SU-DHL-6 (cell line): ENCODE measurements at regions not wholly inside any gene's neighbourhood (a gene's known extent, or its start where the extent isn't known, plus 50 kb on each side); places are given as distances from the start of the nearest gene placed in this dataset.
A peak's percentile ranks its signal among the peaks of the same experiment; 100 is the strongest.

ENCODE experiments used
- H2AFZ ChIP-seq: fragments of 200-600 bp; sonication (generic); 2 replicates; pipeline ENCODE4 v1.6.1; 2014; ENCODE audit warnings: low read depth, mild to moderate bottlenecking, moderate library complexity, mixed read lengths, antibody characterized with exemption, low read length; ENCODE audit not compliant: severe bottlenecking
- H3F3A ChIP-seq: fragments of 200-600 bp; shearing (Covaris generic); 2 replicates; pipeline ENCODE4 v1.6.0; 2016; ENCODE audit warnings: antibody characterized with exemption, mild to moderate bottlenecking; ENCODE audit not compliant: insufficient read depth
- H3K27ac ChIP-seq: fragments of 200-600 bp; sonication (generic); 2 replicates; pipeline ENCODE4 v1.5.1; 2016; ENCODE audit warnings: low read depth, mild to moderate bottlenecking, low read length, moderate library complexity, mixed read lengths
- H3K27me3 ChIP-seq: fragments of 200-600 bp; sonication (generic), shearing (Covaris generic); 2 replicates; pipeline ENCODE4 v1.6.0; 2014; ENCODE audit warnings: mild to moderate bottlenecking, low read length
- H3K36me3 ChIP-seq: fragments of 200-600 bp; sonication (generic); 2 replicates; pipeline ENCODE4 v1.6.1; 2014; ENCODE audit warnings: mild to moderate bottlenecking, low read length, mixed read lengths
- H3K4me2 ChIP-seq: fragments of 300-600, 200-600 bp; shearing (Covaris generic), sonication (generic); 2 replicates; pipeline ENCODE4 v1.6.0; 2014; ENCODE audit warnings: low read length, low read depth, mild to moderate bottlenecking; ENCODE audit not compliant: poor library complexity, severe bottlenecking
- H3K4me3 ChIP-seq: fragments of 200-600 bp; sonication (generic); 2 replicates; pipeline ENCODE4 v1.5.1; 2014; ENCODE audit warnings: antibody characterized with exemption, low read length, mild to moderate bottlenecking, mixed read lengths; ENCODE audit not compliant: insufficient read depth, poor library complexity, severe bottlenecking
- H3K79me2 ChIP-seq: fragments of 200-600 bp; sonication (generic); 2 replicates; pipeline ENCODE4 v1.6.1; 2014; ENCODE audit warnings: mild to moderate bottlenecking, low read length, moderate library complexity; ENCODE audit not compliant: insufficient read depth
- H3K9ac ChIP-seq: fragments of 200-600 bp; sonication (generic); 2 replicates; pipeline ENCODE4 v1.7.0; 2014; ENCODE audit warnings: mild to moderate bottlenecking, low read length
- H3K9me2 ChIP-seq: fragments of 200-600 bp; sonication (generic); replicated peaks from 2 replicates; pipeline ENCODE4 v1.6.1; 2014; ENCODE audit warnings: low read length; ENCODE audit not compliant: insufficient read depth
- H3K9me3 ChIP-seq: fragments of 200-600 bp; sonication (generic); 2 replicates; pipeline ENCODE4 v1.6.1; 2014; ENCODE audit warnings: low read length, mixed read lengths; ENCODE audit not compliant: insufficient read depth
- H4K20me1 ChIP-seq: fragments of 200-600 bp; sonication (generic); 2 replicates; pipeline ENCODE4 v1.6.1; 2014; ENCODE audit warnings: low read depth, mild to moderate bottlenecking, antibody characterized with exemption, low read length, moderate library complexity, mixed read lengths
- EZH2phosphoT487 ChIP-seq: fragments of 200-600 bp; sonication (generic), shearing (Covaris generic); conservative IDR thresholded peaks from 2 replicates; pipeline ENCODE4 v1.6.1; 2018; ENCODE audit warnings: mild to moderate bottlenecking, antibody characterized with exemption, low read length, moderate library complexity, mixed read lengths
- TF ChIP-seq, protein P1 (sequence below): fragments of 200-600 bp; sonication (generic); IDR thresholded peaks from one replicate; pipeline ENCODE4 v1.5.1; 2017; ENCODE audit warnings: antibody characterized with exemption, mild to moderate bottlenecking, low read length, moderate library complexity; ENCODE audit not compliant: insufficient read depth, poor library complexity, severe bottlenecking

DNA sequence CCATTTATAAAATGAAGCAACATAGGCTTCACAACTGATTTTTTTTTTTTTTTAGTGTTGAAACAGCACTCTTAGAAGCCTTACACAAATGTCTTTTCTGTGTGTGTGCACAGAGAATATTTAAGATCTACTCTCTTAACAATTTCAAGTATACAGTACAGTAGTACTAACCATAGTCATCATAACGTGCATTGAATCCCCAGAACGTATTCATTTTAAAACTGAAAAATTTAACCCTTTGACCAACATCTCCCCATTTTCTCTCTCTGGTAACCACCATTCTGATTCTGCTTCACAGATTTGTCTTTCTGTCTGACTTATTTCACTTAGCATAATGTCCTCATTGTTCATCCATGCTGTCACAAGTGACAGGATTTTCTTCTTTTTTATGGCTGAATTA lies 475.6 kb downstream of the RFPL4B start:
- Histone ChIP-seq H3K9me3 (no peaks in the 10 kb centered on the region), H3F3A (no peaks in the 10 kb centered on the region), H3K4me2 (no peak overlapping the region), H2AFZ (no peak overlapping the region), H4K20me1 (no peaks in the 10 kb centered on the region), H3K9me2 (no peaks in the 10 kb centered on the region), H3K36me3 (no peaks in the 10 kb centered on the region), H3K79me2 (no peaks in the 10 kb centered on the region), H3K9ac (no peak overlapping the region), H3K4me3 (no peak overlapping the region), H3K27ac (no peak overlapping the region), H3K27me3 (no peaks in the 10 kb centered on the region)
- TF ChIP-seq, protein P1, sequence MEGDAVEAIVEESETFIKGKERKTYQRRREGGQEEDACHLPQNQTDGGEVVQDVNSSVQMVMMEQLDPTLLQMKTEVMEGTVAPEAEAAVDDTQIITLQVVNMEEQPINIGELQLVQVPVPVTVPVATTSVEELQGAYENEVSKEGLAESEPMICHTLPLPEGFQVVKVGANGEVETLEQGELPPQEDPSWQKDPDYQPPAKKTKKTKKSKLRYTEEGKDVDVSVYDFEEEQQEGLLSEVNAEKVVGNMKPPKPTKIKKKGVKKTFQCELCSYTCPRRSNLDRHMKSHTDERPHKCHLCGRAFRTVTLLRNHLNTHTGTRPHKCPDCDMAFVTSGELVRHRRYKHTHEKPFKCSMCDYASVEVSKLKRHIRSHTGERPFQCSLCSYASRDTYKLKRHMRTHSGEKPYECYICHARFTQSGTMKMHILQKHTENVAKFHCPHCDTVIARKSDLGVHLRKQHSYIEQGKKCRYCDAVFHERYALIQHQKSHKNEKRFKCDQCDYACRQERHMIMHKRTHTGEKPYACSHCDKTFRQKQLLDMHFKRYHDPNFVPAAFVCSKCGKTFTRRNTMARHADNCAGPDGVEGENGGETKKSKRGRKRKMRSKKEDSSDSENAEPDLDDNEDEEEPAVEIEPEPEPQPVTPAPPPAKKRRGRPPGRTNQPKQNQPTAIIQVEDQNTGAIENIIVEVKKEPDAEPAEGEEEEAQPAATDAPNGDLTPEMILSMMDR: no peak
- TF ChIP-seq EZH2phosphoT487: no peak

- Histone ChIP-seq H3K4me2 (peak overlapping the region; percentile 47), H2AFZ (no peak overlapping the region)
Measured at GRCh38 chr6:112827793-112828192, 480.7 kb downstream of the RFPL4B start.

DNA sequence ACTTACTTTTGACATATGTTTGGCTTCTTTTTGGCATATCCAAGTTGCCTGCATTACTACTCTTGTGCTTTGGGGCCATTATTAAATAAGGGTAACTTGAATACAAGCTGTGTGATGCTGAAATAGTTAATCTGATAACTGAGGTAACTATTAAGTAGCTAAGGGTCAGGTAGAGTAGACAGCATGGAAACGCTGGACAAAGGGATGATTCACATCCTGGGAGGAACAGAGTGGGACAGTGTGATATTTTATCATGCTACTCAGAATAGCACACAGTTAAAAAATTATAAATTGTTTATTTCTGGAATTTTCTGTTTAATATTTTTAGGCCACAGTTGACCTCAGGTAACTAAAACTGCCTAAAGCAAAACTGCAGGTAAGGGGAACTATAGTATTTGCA lies 483.9 kb downstream of the RFPL4B start:
- H3F3A ChIP-seq: no peaks in the 10 kb centered on the region
- no peaks in the 10 kb centered on the region for H3K9me3 ChIP-seq
- H3K79me2 ChIP-seq: no peaks in the 10 kb centered on the region
- no peaks in the 10 kb centered on the region for H4K20me1 ChIP-seq
- no peak overlapping the region for H3K4me3 ChIP-seq
- no peak overlapping the region for H2AFZ ChIP-seq
- no peak for TF ChIP-seq EZH2phosphoT487
- TF ChIP-seq, protein P1: no peak
- H3K27me3 ChIP-seq: no peaks in the 10 kb centered on the region
- no peaks in the 10 kb centered on the region for H3K9me2 ChIP-seq
- H3K4me2 ChIP-seq: no peak overlapping the region
- no peak overlapping the region for H3K27ac ChIP-seq
- H3K36me3 ChIP-seq: no peaks in the 10 kb centered on the region
- no peak overlapping the region for H3K9ac ChIP-seq

More at GRCh38 chr6:112827793-112828192, 480.7 kb downstream of the RFPL4B start:
- Histone ChIP-seq H3K27ac (peak overlapping the region; percentile 62), H3K9me3 (no peaks in the 10 kb centered on the region), H3F3A (no peaks in the 10 kb centered on the region), H3K9ac (0 out of 2 replicates have a peak overlapping the region, but pooled peaks have one; percentile 5), H3K79me2 (no peaks in the 10 kb centered on the region), H3K9me2 (no peaks in the 10 kb centered on the region), H4K20me1 (no peaks in the 10 kb centered on the region), H3K4me3 (no peak overlapping the region), H3K27me3 (no peaks in the 10 kb centered on the region), H3K36me3 (no peaks in the 10 kb centered on the region)
- TF ChIP-seq, protein P1: no peak
- no peak for TF ChIP-seq EZH2phosphoT487
